HG03066 (cell line): ENCODE measurements at regions not wholly inside any gene's neighbourhood (a gene's known extent, or its start where the extent isn't known, plus 50 kb on each side); places are given as distances from the start of the nearest gene placed in this dataset.

ENCODE experiments used
- ATAC-seq: cut with Tn5 transposase; IDR thresholded peaks from one replicate; pipeline ENCODE4 v1.9.1; 2021; ENCODE audit warnings: low read depth; ENCODE audit not compliant: unreplicated experiment

DNA sequence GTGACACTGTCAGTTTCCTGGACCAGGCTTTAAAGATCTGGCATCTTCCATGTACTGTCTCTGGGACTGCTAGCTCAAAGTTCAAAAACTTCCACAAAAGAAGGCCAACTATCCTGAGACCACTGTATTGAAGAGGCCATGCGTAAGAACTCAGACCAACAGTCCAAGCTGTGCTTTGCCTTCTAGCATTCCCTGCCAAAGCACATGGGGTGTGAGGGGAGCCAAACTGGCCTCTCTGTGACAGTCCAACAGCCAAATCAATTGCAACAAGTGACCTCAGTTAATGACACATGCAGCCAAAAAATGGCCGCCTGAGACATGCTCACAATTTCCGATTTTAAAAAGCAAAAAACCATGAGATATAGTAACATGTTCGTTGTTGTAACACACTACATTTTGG lies 160.3 kb upstream of the CDH19 start:
- ATAC-seq, result no peak

DNA sequence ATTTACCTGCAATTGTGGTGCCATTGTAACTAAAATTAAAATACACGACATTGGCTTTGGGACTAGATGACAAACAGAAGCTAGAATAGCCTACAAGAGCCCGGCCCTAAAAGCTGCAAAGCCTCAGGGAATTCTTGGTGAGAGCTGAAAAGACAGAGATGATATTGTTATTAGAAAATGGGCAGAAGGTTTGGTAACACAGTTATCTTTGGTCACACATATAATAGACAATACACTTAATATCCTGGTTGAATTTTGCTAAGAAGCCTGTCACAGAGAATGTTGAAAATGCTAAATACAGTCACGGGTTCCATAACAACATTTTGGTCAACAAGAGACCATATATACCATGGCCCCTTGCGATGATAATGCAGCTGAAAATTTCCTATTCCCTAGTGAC lies 157.3 kb upstream of the CDH19 start:
- no peak for ATAC-seq

DNA sequence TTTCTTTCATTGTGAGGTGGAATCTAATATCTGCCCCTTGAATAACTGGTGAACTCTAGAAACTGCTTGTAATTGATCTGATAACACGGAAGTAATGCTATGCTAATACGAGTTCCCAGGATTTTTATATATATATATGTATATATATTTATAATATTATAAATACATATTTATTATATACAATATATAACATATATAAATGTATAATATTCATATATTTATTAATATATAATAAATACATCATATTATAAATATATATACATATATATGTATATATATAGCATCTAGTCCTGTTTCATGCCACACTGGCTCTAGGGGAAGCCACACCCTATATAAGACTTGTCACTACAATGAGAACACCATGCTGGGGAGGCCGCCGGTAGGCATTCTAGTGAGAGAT lies 156.7 kb upstream of the CDH19 start:
- ATAC-seq, result no peak

DNA sequence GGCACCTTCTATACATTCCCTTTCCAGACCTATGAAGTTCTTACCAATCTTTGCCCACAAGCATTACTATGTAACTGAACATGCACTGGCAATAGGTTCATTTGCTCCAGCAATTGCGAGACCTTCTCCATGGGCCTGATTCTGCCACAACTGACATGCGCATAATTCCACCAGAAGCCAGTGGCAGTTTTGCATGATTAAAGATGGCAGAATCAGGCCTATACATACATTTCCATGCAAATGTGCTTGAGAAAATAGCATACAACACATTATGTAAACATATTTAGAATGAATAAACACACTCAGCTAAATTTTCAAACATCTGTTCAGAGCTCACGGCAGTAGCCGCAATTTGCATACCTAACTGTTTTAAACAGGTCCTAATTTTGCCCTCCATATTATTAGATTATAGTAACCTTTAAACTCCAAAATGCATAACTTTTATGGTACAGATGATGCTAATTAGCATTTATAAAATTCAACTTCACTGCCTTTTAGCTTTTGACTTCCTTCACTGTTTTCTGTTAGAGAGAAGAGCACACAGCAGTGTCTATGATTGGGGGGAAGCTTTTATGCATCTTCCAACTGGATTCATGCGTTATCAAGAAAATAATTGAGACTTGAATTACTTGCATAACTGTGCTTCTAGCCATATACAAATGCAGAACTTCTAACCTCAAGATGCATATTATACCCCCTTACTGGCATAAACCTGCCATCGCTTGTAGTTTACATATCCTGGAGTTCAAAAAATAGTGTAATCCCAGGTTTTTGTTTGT lies 155.3 kb upstream of the CDH19 start:
- no peak for ATAC-seq

DNA sequence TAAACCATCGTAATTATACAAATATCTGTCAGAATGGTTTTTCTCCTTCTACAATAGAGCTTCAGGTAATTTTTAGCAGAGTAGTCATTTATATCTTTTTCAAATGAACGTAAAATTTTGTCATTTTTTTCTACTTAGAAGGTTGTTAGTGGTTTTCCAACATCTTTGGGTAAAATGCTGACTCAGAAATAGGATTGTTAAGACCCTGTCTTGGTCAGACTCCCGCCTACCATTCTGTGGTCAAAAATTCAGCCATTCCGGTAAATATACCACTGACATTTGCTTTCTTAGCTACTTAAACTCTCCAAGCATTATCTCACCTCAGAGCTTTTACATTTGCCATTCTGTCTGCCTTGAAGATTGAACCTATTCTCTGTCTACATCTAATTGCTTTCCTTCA lies 154.1 kb upstream of the CDH19 start:
- no peak for ATAC-seq

DNA sequence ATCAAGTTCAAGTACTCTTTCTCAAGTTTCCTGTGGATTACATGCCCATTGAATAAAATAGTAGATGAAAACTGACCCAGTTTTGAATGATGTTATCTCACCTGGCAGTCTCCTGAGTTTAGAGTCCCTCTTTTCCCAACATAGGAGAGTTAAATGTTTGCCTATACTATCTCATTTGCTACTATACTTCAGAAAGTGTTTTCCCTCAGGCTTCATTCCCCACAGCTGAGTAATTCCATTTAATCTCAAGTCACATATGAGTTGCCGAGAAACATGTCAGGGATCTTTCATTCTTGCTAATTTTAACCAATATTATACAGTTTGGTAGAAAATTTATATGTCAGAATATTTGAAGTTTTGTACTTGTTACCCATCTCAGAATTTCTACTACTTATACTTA lies 150.4 kb upstream of the CDH19 start:
- no peak for ATAC-seq

GRCh38 chr18:66752733-66753132 lies 148.8 kb upstream of the CDH19 start:
- no peak for ATAC-seq

GRCh38 chr18:66749481-66750035 lies 145.7 kb upstream of the CDH19 start:
- ATAC-seq, result no peak

DNA sequence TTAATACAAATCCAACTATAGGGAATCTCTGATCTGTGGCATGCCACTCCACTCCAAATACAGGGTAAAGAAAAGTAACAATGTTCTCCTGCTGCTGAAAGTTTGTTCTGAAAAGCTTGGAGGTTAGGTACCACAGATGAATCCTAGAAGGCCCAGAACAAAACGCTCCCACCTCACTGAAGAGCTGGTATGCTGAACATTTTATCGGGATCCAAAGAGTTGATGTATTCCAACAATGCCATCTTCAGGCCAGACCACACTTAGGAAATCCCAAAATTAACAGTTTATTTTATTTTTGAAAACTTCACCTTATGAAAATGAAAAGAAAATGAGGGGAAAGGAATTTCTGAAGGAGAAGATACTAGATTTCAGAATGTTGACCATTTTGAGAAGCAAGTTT lies 145.1 kb upstream of the CDH19 start:
- no peak for ATAC-seq

DNA sequence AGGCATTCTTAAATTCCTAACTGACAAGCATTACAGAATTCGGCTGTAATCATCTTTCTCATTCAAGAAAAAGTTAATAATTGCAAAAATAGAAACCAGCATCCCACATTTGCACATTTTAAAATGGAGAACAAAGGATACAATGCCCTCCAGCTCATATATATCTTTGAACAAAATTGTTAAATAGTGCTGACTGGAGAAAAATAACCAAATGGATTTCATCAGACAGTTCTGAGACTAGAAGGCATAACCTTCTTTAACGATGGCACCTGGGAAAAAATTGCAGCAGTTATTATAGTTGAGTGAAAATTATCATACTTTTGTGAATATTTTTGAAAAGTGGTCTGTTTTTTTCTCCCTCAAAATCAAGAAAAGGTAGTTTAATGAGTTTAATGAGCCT lies 138.9 kb upstream of the CDH19 start:
- ATAC-seq, result no peak

- no peak for ATAC-seq
These were observed 132.0 kb upstream of the CDH19 start for GRCh38 chr18:66735933-66736332.

DNA sequence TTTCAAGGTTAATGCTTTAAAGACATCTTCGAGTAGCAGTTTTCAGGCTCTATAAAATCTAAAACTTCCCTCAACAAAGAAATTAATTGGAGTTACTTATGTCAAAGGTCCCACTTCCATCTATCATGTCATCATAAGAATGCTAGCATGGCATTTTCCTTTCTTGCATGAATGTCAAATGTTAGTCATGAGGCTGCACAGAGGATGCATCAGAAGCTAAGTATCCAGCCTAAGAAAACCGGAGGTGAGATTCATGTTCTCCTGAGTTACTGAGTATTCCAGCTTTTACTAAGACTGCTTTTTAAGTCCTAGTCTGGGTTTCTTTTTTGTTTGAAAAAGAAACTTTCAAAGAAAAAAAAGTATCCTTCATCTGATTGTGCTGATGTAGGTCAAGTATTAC lies 130.6 kb upstream of the CDH19 start:
- ATAC-seq, result no peak

DNA sequence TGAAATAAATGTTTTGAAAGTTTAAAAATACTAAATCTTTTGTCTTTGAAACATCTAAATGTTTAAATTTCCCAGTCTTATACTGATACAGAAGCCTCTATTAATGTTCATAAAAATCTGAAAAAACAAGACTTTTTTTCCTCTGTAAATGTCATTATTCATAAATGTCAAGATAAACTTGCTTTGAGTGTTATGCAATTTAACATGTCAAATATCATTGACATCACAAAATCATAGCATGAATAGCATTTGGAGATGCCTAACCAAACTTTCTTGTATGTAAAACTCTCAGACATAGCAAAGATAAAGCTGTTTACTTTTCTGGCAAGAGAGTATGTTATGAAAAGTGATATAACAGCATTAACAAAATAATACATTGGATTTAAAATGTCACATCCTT lies 128.0 kb upstream of the CDH19 start:
- ATAC-seq, result no peak

- no peak for ATAC-seq
These were observed 125.8 kb upstream of the CDH19 start for GRCh38 chr18:66729442-66730239.

DNA sequence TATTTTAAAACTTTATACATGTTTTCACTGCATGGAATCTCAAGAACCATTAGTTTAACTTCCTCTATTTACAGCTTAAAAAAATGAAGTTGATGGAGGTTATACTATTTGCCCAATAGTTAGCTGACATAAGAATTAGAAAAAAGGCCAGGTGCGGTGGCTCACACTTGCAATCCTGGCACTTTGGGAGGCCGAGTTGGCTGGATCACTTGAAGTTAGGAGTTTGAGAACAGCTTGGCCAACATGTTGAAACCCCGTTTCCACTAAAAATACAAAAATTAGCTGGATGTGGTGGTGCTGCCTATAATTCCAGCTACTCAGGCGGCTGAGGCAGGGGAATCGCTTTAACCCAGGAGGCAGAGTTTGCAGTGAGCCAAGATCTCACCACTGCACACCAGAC lies 125.1 kb upstream of the CDH19 start:
- ATAC-seq, result no peak

GRCh38 chr18:66727991-66728390 lies 124.1 kb upstream of the CDH19 start:
- no peak for ATAC-seq

DNA sequence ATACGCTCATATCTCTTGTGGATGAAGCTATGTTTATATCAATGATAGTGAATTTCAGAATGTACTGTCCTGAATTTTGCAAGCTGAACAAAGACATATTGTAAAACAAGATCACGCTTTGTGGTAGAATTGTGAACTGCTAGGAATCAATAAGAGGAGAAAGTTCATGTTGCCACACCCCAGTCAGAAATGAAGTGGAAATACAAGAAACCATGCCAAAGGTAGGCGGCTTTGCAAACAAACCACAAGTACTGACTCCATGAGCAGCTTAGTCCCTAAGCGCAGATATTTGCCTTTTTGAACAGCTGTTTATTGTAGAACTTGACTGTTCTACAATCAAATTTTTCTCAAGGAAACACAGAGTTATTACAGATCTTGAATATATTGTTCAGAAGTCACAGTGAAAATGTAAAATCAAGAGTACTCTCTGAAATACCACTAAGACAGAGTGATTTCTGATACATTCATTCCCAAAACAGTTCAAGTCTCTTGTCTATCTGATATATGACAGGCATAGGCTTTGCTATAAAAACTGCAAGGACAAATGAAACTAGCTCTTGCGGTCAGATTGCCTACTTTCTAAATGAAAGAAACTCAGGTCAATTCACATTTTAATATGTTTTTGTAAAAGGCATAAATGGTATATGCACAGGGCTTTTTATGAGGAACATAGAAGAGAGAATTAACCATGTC lies 120.9 kb upstream of the CDH19 start:
- ATAC-seq, result no peak

GRCh38 chr18:66722671-66723070 lies 118.8 kb upstream of the CDH19 start:
- ATAC-seq, result no peak

GRCh38 chr18:66708646-66709045 lies 104.8 kb upstream of the CDH19 start:
- ATAC-seq, result no peak

DNA sequence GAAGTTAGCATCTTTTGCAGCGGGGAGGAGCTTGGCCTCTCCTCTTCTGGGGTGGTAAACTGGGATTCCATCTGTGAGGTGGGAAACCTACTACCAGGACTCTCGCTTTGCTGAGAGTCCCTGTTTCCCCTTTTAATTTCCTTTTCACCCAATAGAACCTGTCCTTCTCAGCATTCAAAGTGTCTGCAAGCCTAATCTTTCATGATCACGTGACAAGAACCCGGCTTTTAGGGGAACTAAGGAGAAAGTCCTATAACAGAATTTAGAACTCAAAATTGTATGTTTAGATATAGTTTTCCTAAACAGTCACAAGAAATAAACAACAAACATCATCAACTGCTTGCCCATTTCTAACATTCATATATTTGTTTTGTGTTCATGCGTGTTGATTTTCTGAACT lies 103.6 kb upstream of the CDH19 start:
- no peak for ATAC-seq

DNA sequence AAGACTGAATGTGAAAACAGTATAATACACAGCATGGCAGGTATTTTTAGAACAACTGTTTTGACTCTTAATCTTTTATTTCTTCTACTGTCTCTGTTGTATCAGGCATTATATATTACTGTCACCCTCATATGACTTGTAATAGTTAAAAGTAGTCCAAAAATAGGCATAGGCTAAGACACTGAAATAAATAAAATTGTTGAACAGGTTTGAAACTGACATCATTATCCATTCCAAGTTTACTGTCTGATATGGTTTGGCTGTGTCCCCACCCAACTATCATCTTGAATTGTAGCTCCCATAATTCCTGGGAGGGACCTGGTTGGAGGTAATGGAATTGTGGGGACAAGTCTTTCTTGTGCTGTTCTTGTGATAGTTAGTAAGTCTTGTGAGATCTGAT lies 91.4 kb upstream of the CDH19 start:
- ATAC-seq, result no peak
